Esophagus squamous epithelium (tissue), 5 donors: ENCODE measurements at regions not wholly inside any gene's neighbourhood (a gene's known extent, or its start where the extent isn't known, plus 50 kb on each side); places are given as distances from the start of the nearest gene placed in this dataset.

Experiments
- DNase-seq: peaks from one replicate; lab custom pipeline; 2025; lab: John Stamatoyannopoulos, UW
- H3K27ac ChIP-seq, 4 donors: fragments of 200-600 bp; sonication (generic); one replicate each; pipeline ENCODE4 v1.5.1; 2016 to 2019; ENCODE audit warnings: mild to moderate bottlenecking in 1 of 4
- H3K27me3 ChIP-seq, 4 donors: fragments of 200-600 bp; sonication (generic); 1 replicate in 3 of 4; 2 replicates in 1 of 4; pipeline versions ENCODE4 v1.5.1 to v1.6.0; 2017 to 2021; ENCODE audit warnings: antibody characterized with exemption in 1 of 4
- H3K36me3 ChIP-seq, 3 donors: fragments of 200-600 bp; sonication (generic); one replicate each; pipeline ENCODE4 v1.5.1; 2016 to 2019
- H3K4me1 ChIP-seq, 3 donors: fragments of 200-600 bp; sonication (generic); one replicate each; pipeline ENCODE4 v1.5.1; 2017 to 2019
- H3K4me3 ChIP-seq, 4 donors: fragments of 200-600 bp; sonication (generic); 1 replicate in 3 of 4; 2 replicates in 1 of 4; pipeline ENCODE4 v1.5.1; 2016 to 2019; ENCODE audit warnings: mild to moderate bottlenecking in 2 of 4, moderate library complexity in 1 of 4
- H3K9me3 ChIP-seq, 3 donors: fragments of 200-600 bp; sonication (generic); one replicate each; pipeline ENCODE4 v1.5.1; 2016 to 2019
- POLR2A ChIP-seq, 4 donors: fragments of 450-650 bp; IDR thresholded peaks; one replicate each; pipeline ENCODE4 v1.6.1; 2017; ENCODE audit warnings: antibody characterized with exemption in 4 of 4, mild to moderate bottlenecking in 4 of 4, moderate library complexity in 3 of 4
- WGBS, 2 donors: methylation state at CpG; one replicate each; pipeline ENCODE4 v1.1.5; 2018; 5-methylcytosine and 5-hydroxymethylcytosine counted together
- intact Hi-C: fragments of 100-400 bp; cut with DNase I; formaldehyde crosslinking; loops from one replicate; pipeline ENCODE4 v1.15.0; 2022
- TF ChIP-seq, protein P1 (sequence below), 6 experiments: fragments of 450-650 bp in 4 of 6; fragments of 200-600 bp in 2 of 6; sonication (generic) in 2 of 6; IDR thresholded peaks; one replicate each; pipeline ENCODE4 v1.5.1; 2016 to 2019; ENCODE audit warnings: antibody characterized with exemption in 6 of 6, mild to moderate bottlenecking in 4 of 6, moderate library complexity in 4 of 6
- donor health status: DM: yes; HTN: yes; CAD: no.

- H3K9me3 ChIP-seq, result no peaks in the 10 kb centered on the region
- DNase-seq, result no peak
- intact Hi-C loops, result no loop called here
- peaks cover 0 to 17% (median 0%) of the 10 kb centered on the region in 3 donors for H3K4me1 ChIP-seq
- no peaks in the 10 kb centered on the region for H3K27me3 ChIP-seq
- no peaks in the 10 kb centered on the region for H3K36me3 ChIP-seq
- no peak overlapping the region for H3K4me3 ChIP-seq
- no peak overlapping the region for H3K27ac ChIP-seq
- TF ChIP-seq POLR2A (IDR thresholded peaks at IDR 0.05), result no peak
- TF ChIP-seq, protein P1, sequence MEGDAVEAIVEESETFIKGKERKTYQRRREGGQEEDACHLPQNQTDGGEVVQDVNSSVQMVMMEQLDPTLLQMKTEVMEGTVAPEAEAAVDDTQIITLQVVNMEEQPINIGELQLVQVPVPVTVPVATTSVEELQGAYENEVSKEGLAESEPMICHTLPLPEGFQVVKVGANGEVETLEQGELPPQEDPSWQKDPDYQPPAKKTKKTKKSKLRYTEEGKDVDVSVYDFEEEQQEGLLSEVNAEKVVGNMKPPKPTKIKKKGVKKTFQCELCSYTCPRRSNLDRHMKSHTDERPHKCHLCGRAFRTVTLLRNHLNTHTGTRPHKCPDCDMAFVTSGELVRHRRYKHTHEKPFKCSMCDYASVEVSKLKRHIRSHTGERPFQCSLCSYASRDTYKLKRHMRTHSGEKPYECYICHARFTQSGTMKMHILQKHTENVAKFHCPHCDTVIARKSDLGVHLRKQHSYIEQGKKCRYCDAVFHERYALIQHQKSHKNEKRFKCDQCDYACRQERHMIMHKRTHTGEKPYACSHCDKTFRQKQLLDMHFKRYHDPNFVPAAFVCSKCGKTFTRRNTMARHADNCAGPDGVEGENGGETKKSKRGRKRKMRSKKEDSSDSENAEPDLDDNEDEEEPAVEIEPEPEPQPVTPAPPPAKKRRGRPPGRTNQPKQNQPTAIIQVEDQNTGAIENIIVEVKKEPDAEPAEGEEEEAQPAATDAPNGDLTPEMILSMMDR (IDR thresholded peaks at IDR 0.05), result no peak
Observed at GRCh38 chrX:42952621-42953020, 174.7 kb upstream of the PPP1R2C start.

DNA sequence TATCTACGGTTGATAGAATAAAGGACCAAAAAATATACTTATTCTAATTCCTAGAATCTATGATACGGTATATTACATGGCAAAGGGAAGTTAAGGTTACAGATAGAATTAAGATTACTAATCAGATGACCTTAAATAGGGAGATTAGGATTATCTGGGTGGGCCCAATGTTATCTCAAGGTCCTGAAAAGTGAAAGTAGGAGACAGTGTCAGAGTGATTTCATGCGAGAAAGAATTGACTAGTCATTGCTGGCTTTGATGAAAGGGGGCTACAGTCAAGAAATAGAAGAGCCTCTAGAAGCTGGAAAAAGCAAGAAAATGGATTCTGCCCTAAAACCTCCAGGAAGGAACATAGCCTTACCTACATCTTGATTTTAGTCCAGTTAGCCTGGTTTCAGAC, 176.9 kb upstream of the PPP1R2C start:
- H3K27me3 ChIP-seq, result no peaks in the 10 kb centered on the region
- TF ChIP-seq POLR2A (IDR thresholded peaks at IDR 0.05), result no peak
- TF ChIP-seq, protein P1 (IDR thresholded peaks at IDR 0.05), result no peak
- no peak overlapping the region for H3K4me3 ChIP-seq
- DNase-seq, result no peak
- intact Hi-C loops, result no loop called here
- no peaks in the 10 kb centered on the region for H3K36me3 ChIP-seq
- 87 to 100% methylated on average over 3 of the region's 3 CpGs for WGBS, 2 donors
- H3K4me1 ChIP-seq, result no peaks in the 10 kb centered on the region
- no peaks in the 10 kb centered on the region for H3K9me3 ChIP-seq
- H3K27ac ChIP-seq, result no peak overlapping the region

- Histone ChIP-seq H3K9me3 (no peaks in the 10 kb centered on the region), H3K27ac (no peak overlapping the region), H3K4me1 (no peaks in the 10 kb centered on the region), H3K4me3 (no peak overlapping the region), H3K36me3 (no peaks in the 10 kb centered on the region), H3K27me3 (no peaks in the 10 kb centered on the region)
- TF ChIP-seq POLR2A (IDR thresholded peaks at IDR 0.05), result no peak
- TF ChIP-seq, protein P1 (IDR thresholded peaks at IDR 0.05), result no peak
- 57 to 91% methylated on average over 2 of the region's 2 CpGs for WGBS, 2 donors
- DNase-seq, result no peak
- intact Hi-C loops, result no loop called here
Observed at GRCh38 chrX:42955349-42955748, 177.4 kb upstream of the PPP1R2C start.

DNA sequence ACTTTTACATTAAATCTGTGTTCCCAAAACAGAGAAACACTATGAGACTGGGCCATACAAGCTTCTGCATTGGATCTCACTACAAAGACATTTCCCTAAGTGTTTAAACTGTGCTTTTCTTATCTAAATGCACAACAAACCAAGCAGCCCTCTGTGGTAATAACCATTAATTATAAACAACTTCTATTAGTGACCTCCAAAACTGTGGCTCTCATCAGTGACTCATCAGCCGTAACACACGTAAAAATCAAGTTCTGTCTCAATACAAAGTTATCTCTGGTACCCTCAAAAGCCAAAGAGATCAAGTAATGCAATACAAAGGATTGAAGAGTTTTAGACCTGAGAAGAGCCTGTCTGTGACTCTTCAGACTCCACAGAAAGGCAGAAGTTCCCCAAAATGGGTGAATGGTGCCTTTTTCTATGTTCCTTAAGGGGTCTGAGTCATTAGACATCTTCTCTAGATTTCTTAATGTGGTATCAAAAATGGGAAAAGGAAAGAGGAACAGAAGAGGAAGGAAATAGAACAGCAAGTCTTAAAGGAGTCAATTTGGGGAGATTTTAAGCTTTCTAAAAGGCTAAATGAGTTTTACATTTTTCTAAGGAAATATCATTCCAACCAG, 189.8 kb upstream of the PPP1R2C start:
- Histone ChIP-seq H3K27me3 (no peaks in the 10 kb centered on the region), H3K27ac (no peak overlapping the region), H3K4me3 (no peak overlapping the region), H3K9me3 (no peaks in the 10 kb centered on the region), H3K36me3 (no peaks in the 10 kb centered on the region), H3K4me1 (no peaks in the 10 kb centered on the region)
- no peak for DNase-seq
- WGBS, 2 donors, result 17 to 81% methylated on average over 1 to 2 of the region's 2 CpGs
- intact Hi-C loops, result no loop called here
- TF ChIP-seq, protein P1 (IDR thresholded peaks at IDR 0.05), result no peak
- no peak for TF ChIP-seq POLR2A (IDR thresholded peaks at IDR 0.05)

DNA sequence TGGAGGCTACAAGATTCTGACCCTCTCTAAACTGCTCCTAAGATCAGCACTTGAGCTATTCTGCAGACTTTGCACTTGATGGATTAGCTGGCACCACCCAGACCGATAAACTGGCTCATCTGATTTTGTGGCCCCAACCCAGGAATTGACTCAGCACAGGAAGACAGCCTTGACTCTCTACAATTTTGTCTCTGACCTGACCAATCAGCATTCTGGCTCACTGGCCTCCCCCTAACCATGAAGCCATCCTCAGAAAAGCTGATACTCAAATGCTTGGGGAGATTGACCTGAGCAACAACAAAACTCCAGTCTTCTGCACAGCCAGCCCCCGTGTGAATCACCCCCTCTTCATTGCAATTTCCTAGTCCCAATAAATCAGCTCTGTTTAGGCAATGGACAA, 195.4 kb upstream of the PPP1R2C start:
- Histone ChIP-seq H3K36me3 (no peaks in the 10 kb centered on the region), H3K4me1 (no peaks in the 10 kb centered on the region), H3K9me3 (no peaks in the 10 kb centered on the region), H3K27ac (no peak overlapping the region), H3K27me3 (no peaks in the 10 kb centered on the region), H3K4me3 (no peak overlapping the region)
- TF ChIP-seq POLR2A (IDR thresholded peaks at IDR 0.05), result no peak
- TF ChIP-seq, protein P1 (IDR thresholded peaks at IDR 0.05), result no peak
- intact Hi-C loops, result no loop called here
- DNase-seq, result no peak
- 62 to 83% methylated on average over 1 to 2 of the region's 2 CpGs for WGBS, 2 donors
